ENCODE measurements at regions not wholly inside any gene's neighbourhood (a gene's known extent, or its start where the extent isn't known, plus 50 kb on each side); places are given as distances from the start of the nearest gene placed in this dataset.
"Not testable (repeated sequence)": the region's sequence is repeated elsewhere in the genome, so short reads cannot be mapped to it uniquely, and the experiment has no call there.

DNA sequence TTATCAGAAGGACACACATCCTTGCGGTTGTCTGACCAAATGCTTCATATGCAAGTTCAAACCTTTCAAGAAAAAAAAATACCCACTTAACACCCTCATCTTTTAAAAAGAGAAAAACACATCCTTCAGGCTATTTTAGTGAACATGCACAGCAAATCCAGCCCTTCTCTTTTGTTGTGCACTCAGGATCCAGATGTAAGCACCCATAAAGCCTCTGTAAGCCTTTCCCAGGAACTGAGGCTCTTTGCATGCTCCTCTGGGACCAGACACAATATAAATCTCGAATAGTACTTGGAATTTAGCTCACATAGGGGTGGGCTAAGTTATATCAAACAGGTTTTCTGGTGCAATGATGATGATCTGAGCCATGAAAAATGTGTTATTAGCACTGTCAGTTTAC is 308.8 kb upstream of the FAM98A start:
- no peaks in the 10 kb centered on the region for H3K4me1 ChIP-seq (ENCODE audit: insufficient read depth, low read length, poor library complexity, severe bottlenecking)
- no peaks in the 10 kb centered on the region for H3K9me3 ChIP-seq (ENCODE audit: low read length)
- TF ChIP-seq, protein P1, sequence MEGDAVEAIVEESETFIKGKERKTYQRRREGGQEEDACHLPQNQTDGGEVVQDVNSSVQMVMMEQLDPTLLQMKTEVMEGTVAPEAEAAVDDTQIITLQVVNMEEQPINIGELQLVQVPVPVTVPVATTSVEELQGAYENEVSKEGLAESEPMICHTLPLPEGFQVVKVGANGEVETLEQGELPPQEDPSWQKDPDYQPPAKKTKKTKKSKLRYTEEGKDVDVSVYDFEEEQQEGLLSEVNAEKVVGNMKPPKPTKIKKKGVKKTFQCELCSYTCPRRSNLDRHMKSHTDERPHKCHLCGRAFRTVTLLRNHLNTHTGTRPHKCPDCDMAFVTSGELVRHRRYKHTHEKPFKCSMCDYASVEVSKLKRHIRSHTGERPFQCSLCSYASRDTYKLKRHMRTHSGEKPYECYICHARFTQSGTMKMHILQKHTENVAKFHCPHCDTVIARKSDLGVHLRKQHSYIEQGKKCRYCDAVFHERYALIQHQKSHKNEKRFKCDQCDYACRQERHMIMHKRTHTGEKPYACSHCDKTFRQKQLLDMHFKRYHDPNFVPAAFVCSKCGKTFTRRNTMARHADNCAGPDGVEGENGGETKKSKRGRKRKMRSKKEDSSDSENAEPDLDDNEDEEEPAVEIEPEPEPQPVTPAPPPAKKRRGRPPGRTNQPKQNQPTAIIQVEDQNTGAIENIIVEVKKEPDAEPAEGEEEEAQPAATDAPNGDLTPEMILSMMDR (conservative IDR thresholded peaks at IDR 0.05; ENCODE audit: low read length), result no peak
- TF ChIP-seq EZH2phosphoT487 (IDR thresholded peaks at IDR 0.05; ENCODE audit: borderline replicate concordance, low read depth, low read length), result no peak
- no peaks in the 10 kb centered on the region for H3K36me3 ChIP-seq (ENCODE audit: insufficient read depth, low read length)
- BruUV-seq (replicated peaks), result no TSS peak
- no peak overlapping the region for H2AFZ ChIP-seq (ENCODE audit: low read length)
- no peaks in the 10 kb centered on the region for H3K79me2 ChIP-seq (ENCODE audit: insufficient read depth, low read depth, low read length)
- no peak overlapping the region for H3K4me3 ChIP-seq (ENCODE audit: low read depth, low read length, poor library complexity, severe bottlenecking)
- no peaks in the 10 kb centered on the region for H4K20me1 ChIP-seq (ENCODE audit: insufficient read depth, low read length)
- POLR2A ChIA-PET, result interaction anchor here (1.0 kb wide), 1 partner anchor 16 kb away, joined by 3 read pairs; no protein-coding TSS in a partner anchor
- no peaks in the 10 kb centered on the region for H3K9me2 ChIP-seq (ENCODE audit: insufficient read depth, low read length)
- intact Hi-C loops (cut with micrococcal nuclease; ENCODE audit: unreplicated experiment), result no loop called here
- H3K4me2 ChIP-seq (ENCODE audit: low read length), result no peak overlapping the region
- CTCF ChIA-PET (ENCODE audit: unreplicated experiment), result no interaction called here
- no peak overlapping the region for H3K27ac ChIP-seq (ENCODE audit: low read depth, low read length, poor library complexity, severe bottlenecking)
- DNase-seq (ENCODE audit: low spot score), result no peak

DNA sequence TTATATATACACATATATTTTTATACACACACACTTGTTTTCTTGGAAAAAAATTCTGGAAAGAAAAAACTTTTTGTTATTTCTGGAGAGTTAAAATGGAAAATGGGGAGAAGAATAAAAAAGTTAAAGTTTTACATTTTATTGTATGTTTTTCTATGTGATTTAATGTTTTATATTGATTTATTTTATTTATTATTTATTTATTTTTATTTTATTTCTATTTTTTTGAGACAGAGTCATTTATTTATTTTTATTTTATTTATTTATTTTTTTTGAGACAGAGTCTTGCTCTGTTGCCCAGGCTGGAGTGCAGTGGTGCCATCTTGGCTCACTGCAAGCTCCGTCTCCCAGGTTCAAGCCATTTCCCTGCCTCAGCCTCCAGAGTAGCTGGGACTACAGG is 307.0 kb upstream of the FAM98A start:
- H2AFZ ChIP-seq (ENCODE audit: low read length); POLR2A ChIA-PET; BruUV-seq (replicated peaks); H3K4me3 ChIP-seq (ENCODE audit: low read depth, low read length, poor library complexity, severe bottlenecking); H3K9me3 ChIP-seq (ENCODE audit: low read length); H3K4me2 ChIP-seq (ENCODE audit: low read length); intact Hi-C loops (cut with micrococcal nuclease; ENCODE audit: unreplicated experiment); H4K20me1 ChIP-seq (ENCODE audit: insufficient read depth, low read length); H3K9me2 ChIP-seq (ENCODE audit: insufficient read depth, low read length); DNase-seq (ENCODE audit: low spot score); H3K4me1 ChIP-seq (ENCODE audit: insufficient read depth, low read length, poor library complexity, severe bottlenecking); CTCF ChIA-PET (ENCODE audit: unreplicated experiment); H3K27ac ChIP-seq (ENCODE audit: low read depth, low read length, poor library complexity, severe bottlenecking); H3K79me2 ChIP-seq (ENCODE audit: insufficient read depth, low read depth, low read length); H3K36me3 ChIP-seq (ENCODE audit: insufficient read depth, low read length): not testable (repeated sequence)

- TF ChIP-seq EZH2phosphoT487 (IDR thresholded peaks at IDR 0.05; ENCODE audit: borderline replicate concordance, low read depth, low read length), result no peak
- TF ChIP-seq, protein P1 (conservative IDR thresholded peaks at IDR 0.05; ENCODE audit: low read length), result no peak
- Histone ChIP-seq H3K27ac (ENCODE audit: low read depth, low read length, poor library complexity, severe bottlenecking) (no peak overlapping the region), H3K4me2 (ENCODE audit: low read length) (no peak overlapping the region), H4K20me1 (ENCODE audit: insufficient read depth, low read length) (no peaks in the 10 kb centered on the region), H3K79me2 (ENCODE audit: insufficient read depth, low read depth, low read length) (no peaks in the 10 kb centered on the region), H2AFZ (ENCODE audit: low read length) (no peak overlapping the region), H3K9me2 (ENCODE audit: insufficient read depth, low read length) (no peaks in the 10 kb centered on the region), H3K36me3 (ENCODE audit: insufficient read depth, low read length) (no peaks in the 10 kb centered on the region), H3K4me3 (ENCODE audit: low read depth, low read length, poor library complexity, severe bottlenecking) (no peak overlapping the region), H3K4me1 (ENCODE audit: insufficient read depth, low read length, poor library complexity, severe bottlenecking) (no peaks in the 10 kb centered on the region), H3K9me3 (ENCODE audit: low read length) (no peaks in the 10 kb centered on the region)
- intact Hi-C loops (cut with micrococcal nuclease; ENCODE audit: unreplicated experiment), result no loop called here
- no peak for DNase-seq (ENCODE audit: low spot score)
- ChIA-PET POLR2A (no interaction called here), CTCF (ENCODE audit: unreplicated experiment) (no interaction called here)
- BruUV-seq (replicated peaks), result no TSS peak
Observed at GRCh38 chr2:33904801-33905200, 305.7 kb upstream of the FAM98A start.

Data from OCI-LY7 (cell line).